ENCODE measurements at regions not wholly inside any gene's neighbourhood (a gene's known extent, or its start where the extent isn't known, plus 50 kb on each side); places are given as distances from the start of the nearest gene placed in this dataset.

- H3F3A ChIP-seq (ENCODE audit: insufficient read depth, low read length) = no peaks in the 10 kb centered on the region
- H3K4me3 ChIP-seq (ENCODE audit: low read depth, low read length, poor library complexity, severe bottlenecking) = no peak overlapping the region
- no peak overlapping the region for H2AFZ ChIP-seq (ENCODE audit: low read length)
- TF ChIP-seq EZH2 (IDR thresholded peaks at IDR 0.05; ENCODE audit: borderline replicate concordance, low read length) (no peak), CTCF (IDR thresholded peaks at IDR 0.05; ENCODE audit: low read length) (no peak)
- H3K79me2 ChIP-seq (ENCODE audit: insufficient read depth, low read length) = no peaks in the 10 kb centered on the region
- H3K9ac ChIP-seq (ENCODE audit: low read length) = no peak overlapping the region
- H3K9me3 ChIP-seq (ENCODE audit: low read length) = no peaks in the 10 kb centered on the region
- no peaks in the 10 kb centered on the region for H4K20me1 ChIP-seq (ENCODE audit: insufficient read depth, low read length)
- no peak overlapping the region for H3K4me2 ChIP-seq (ENCODE audit: low read length)
- H3K36me3 ChIP-seq (ENCODE audit: insufficient read depth, low read length) = no peaks in the 10 kb centered on the region
- no peaks in the 10 kb centered on the region for H3K27me3 ChIP-seq (ENCODE audit: insufficient read depth, low read length)
- no peaks in the 10 kb centered on the region for H3K9me2 ChIP-seq (ENCODE audit: low read depth, low read length)
- H3K4me1 ChIP-seq (ENCODE audit: insufficient read depth, low read length, severe bottlenecking) = no peaks in the 10 kb centered on the region
- H3K27ac ChIP-seq (ENCODE audit: low read depth, low read length, poor library complexity, severe bottlenecking) = no peak overlapping the region
These were observed 281.9 kb upstream of the FN1 start for GRCh38 chr2:215717501-215718381.

GRCh38 chr2:215716956-215717355 lies 281.1 kb upstream of the FN1 start:
- Histone ChIP-seq H2AFZ (ENCODE audit: low read length) (no peak overlapping the region), H3K4me2 (ENCODE audit: low read length) (no peak overlapping the region)

More at GRCh38 chr2:215716956-215717355, 281.1 kb upstream of the FN1 start:
- Histone ChIP-seq H3K9ac (ENCODE audit: low read length) (no peak overlapping the region), H3K27me3 (ENCODE audit: insufficient read depth, low read length) (no peaks in the 10 kb centered on the region), H3K9me3 (ENCODE audit: low read length) (no peaks in the 10 kb centered on the region), H3K36me3 (ENCODE audit: insufficient read depth, low read length) (no peaks in the 10 kb centered on the region), H3K9me2 (ENCODE audit: low read depth, low read length) (no peaks in the 10 kb centered on the region), H3K4me1 (ENCODE audit: insufficient read depth, low read length, severe bottlenecking) (no peaks in the 10 kb centered on the region), H3K4me3 (ENCODE audit: low read depth, low read length, poor library complexity, severe bottlenecking) (no peak overlapping the region), H3K27ac (ENCODE audit: low read depth, low read length, poor library complexity, severe bottlenecking) (no peak overlapping the region), H4K20me1 (ENCODE audit: insufficient read depth, low read length) (no peaks in the 10 kb centered on the region), H3F3A (ENCODE audit: insufficient read depth, low read length) (no peaks in the 10 kb centered on the region), H3K79me2 (ENCODE audit: insufficient read depth, low read length) (no peaks in the 10 kb centered on the region)
- TF ChIP-seq CTCF (IDR thresholded peaks at IDR 0.05; ENCODE audit: low read length) (no peak), EZH2 (IDR thresholded peaks at IDR 0.05; ENCODE audit: borderline replicate concordance, low read length) (no peak)
